Tibial nerve (tissue), 4 donors: ENCODE measurements at regions not wholly inside any gene's neighbourhood (a gene's known extent, or its start where the extent isn't known, plus 50 kb on each side); places are given as distances from the start of the nearest gene placed in this dataset.

Experiments
- DNase-seq, 2 donors: peaks; one replicate each; pipeline ENCODE4 v3.0.0-alpha.2; 2019; ENCODE audit warnings: low spot score in 2 of 2
- H3K27ac ChIP-seq, 4 donors: fragments of 200-600 bp; sonication (generic) in 3 of 4; one replicate each; pipeline ENCODE4 v1.5.1; 2017 to 2019; ENCODE audit warnings: mild to moderate bottlenecking in 1 of 4
- H3K27me3 ChIP-seq, 2 donors: fragments of 200-600 bp; sonication (generic) in 1 of 2; one replicate each; pipeline versions ENCODE4 v1.5.1 to v1.6.0; 2017 to 2019
- H3K36me3 ChIP-seq, 3 donors: fragments of 200-600 bp; sonication (generic); one replicate each; pipeline ENCODE4 v1.5.1; 2018 to 2019
- H3K4me1 ChIP-seq, 4 donors: fragments of 200-600 bp; sonication (generic) in 3 of 4; one replicate each; pipeline ENCODE4 v1.5.1; 2017 to 2019
- H3K4me3 ChIP-seq, 4 donors: fragments of 200-600 bp; sonication (generic) in 3 of 4; one replicate each; pipeline ENCODE4 v1.5.1; 2017 to 2019; ENCODE audit warnings: mild to moderate bottlenecking in 1 of 4, moderate library complexity in 1 of 4
- H3K9me3 ChIP-seq, 4 donors: fragments of 200-600 bp; sonication (generic) in 3 of 4; one replicate each; pipeline ENCODE4 v1.5.1; 2017 to 2019
- CTCF ChIP-seq, 5 experiments: fragments of 200-600 bp in 3 of 5; fragments of 450-650 bp in 2 of 5; sonication (generic) in 3 of 5; IDR thresholded peaks; one replicate each; pipeline ENCODE4 v1.5.1; 2016 to 2019; ENCODE audit warnings: antibody characterized with exemption in 5 of 5, mild to moderate bottlenecking in 3 of 5, moderate library complexity in 2 of 5
- EP300 ChIP-seq, 2 donors: sonication (generic); formaldehyde crosslinking; IDR thresholded peaks; one replicate each; pipeline ENCODE4 v1.6.1; 2017; ENCODE audit warnings: antibody characterized with exemption in 2 of 2, mild to moderate bottlenecking in 1 of 2
- POLR2A ChIP-seq, 2 donors: fragments of 450-650 bp; IDR thresholded peaks; one replicate each; pipeline ENCODE4 v1.6.1; 2017; ENCODE audit warnings: antibody characterized with exemption in 2 of 2, mild to moderate bottlenecking in 2 of 2, moderate library complexity in 2 of 2
- WGBS, 2 donors: methylation state at CpG; one replicate each; pipeline ENCODE4 v1.1.5; 2018; 5-methylcytosine and 5-hydroxymethylcytosine counted together

- no peak for TF ChIP-seq POLR2A (IDR thresholded peaks at IDR 0.05)
- TF ChIP-seq EP300 (IDR thresholded peaks at IDR 0.05) = no peak
- no peak for TF ChIP-seq CTCF (IDR thresholded peaks at IDR 0.05)
- Histone ChIP-seq H3K27ac (no peak overlapping the region), H3K4me3 (no peak overlapping the region), H3K4me1 (peaks cover 0 to 10% (median 0%) of the 10 kb centered on the region in 4 donors), H3K36me3 (no peaks in the 10 kb centered on the region), H3K27me3 (no peaks in the 10 kb centered on the region), H3K9me3 (no peaks in the 10 kb centered on the region)
- DNase-seq = no peak
Measured at GRCh38 chr2:145094370-145094769, 574.5 kb upstream of the ZEB2 start.

GRCh38 chr2:145091967-145092366 lies 572.0 kb upstream of the ZEB2 start:
- Histone ChIP-seq H3K27me3 (no peaks in the 10 kb centered on the region), H3K4me3 (no peak overlapping the region), H3K9me3 (no peaks in the 10 kb centered on the region), H3K27ac (no peak overlapping the region), H3K36me3 (no peaks in the 10 kb centered on the region), H3K4me1 (peaks cover 0 to 10% (median 0%) of the 10 kb centered on the region in 4 donors)
- TF ChIP-seq CTCF (IDR thresholded peaks at IDR 0.05) = no peak
- no peak for TF ChIP-seq POLR2A (IDR thresholded peaks at IDR 0.05)
- no peak for TF ChIP-seq EP300 (IDR thresholded peaks at IDR 0.05)
- DNase-seq = no peak

DNA sequence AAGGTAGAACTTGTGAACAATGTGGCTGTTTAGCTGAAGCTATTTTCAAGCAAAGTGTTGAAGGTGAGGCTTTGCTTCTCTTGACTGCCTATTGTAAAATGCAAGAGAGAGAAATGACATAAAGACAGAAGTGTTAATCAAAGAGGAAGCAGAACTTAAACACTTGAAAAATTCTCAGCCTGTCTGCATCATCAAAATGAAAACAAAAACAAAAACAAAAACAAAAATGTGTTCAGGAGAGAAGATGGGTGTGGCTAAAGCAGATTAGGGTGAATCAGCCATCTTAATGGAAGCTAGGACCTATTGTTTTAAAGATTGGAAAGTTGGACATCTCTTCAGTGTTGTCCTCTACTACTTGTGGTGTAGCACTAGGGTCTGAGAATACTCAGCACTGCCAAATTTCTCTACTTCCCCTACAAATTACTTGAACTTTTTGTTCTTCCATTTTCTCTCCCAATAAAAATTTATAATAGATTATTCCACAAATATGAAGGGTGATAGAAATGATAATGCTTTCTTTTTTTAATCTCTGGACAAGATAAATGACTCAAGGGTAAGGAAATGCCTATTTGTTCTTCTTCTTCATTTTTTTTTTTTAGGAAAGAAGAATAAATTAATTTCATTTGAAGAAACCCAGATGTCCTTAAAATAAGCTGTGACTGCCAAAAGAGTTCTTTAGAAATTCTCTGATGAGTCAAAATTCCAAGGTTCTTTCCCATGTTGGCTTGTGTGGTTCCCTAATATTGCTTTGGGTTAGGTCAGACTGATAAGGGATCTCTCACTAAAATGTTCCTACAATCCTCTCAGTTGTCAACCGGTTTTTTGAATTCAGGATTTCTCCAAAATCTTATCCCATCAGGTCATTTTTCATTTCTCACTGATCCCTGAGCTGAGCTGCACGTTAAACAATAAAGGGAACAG lies 571.2 kb upstream of the ZEB2 start:
- TF ChIP-seq POLR2A (IDR thresholded peaks at IDR 0.05) = no peak
- H3K4me3 ChIP-seq = no peak overlapping the region
- H3K27ac ChIP-seq = no peak overlapping the region
- WGBS, 2 donors = 72 to 79% methylated on average over 2 of the region's 2 CpGs
- H3K27me3 ChIP-seq = no peaks in the 10 kb centered on the region
- H3K36me3 ChIP-seq = no peaks in the 10 kb centered on the region
- no peak for DNase-seq
- H3K4me1 ChIP-seq = peaks cover 0 to 10% (median 0%) of the 10 kb centered on the region in 4 donors
- no peaks in the 10 kb centered on the region for H3K9me3 ChIP-seq

- WGBS, 2 donors = 85 to 89% methylated on average over 2 of the region's 2 CpGs
- TF ChIP-seq EP300 (IDR thresholded peaks at IDR 0.05) (no peak), POLR2A (IDR thresholded peaks at IDR 0.05) (no peak), CTCF (IDR thresholded peaks at IDR 0.05) (no peak)
- H3K27ac ChIP-seq = no peak overlapping the region
Measured at GRCh38 chr2:145088756-145089155, 568.8 kb upstream of the ZEB2 start.

DNA sequence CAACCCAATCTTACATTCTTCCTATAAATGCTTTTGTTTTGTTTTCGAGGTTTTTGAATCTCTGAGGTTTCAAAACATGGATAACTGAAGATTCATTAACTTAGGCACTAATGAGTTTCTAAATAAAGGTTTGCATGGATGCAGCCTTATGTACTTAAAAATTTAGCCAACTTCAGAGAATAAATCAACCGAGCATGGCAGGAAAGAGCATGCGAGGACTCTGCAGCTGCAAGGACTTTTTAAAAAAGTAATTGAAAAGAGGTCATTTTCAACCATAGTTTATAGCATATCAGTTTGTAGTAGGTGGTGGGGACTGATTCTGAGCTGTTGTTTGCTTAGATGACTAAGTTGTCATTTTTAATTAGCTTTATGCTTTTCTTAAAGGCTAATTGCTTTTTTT lies 567.0 kb upstream of the ZEB2 start:
- TF ChIP-seq POLR2A (IDR thresholded peaks at IDR 0.05) (no peak), CTCF (IDR thresholded peaks at IDR 0.05) (no peak), EP300 (IDR thresholded peaks at IDR 0.05) (no peak)
- WGBS, 2 donors = 66 to 67% methylated on average over 3 of the region's 3 CpGs
- H3K36me3 ChIP-seq = no peaks in the 10 kb centered on the region
- no peak for DNase-seq
- H3K4me1 ChIP-seq = peaks cover 0 to 7% (median 0%) of the 10 kb centered on the region in 4 donors
- no peaks in the 10 kb centered on the region for H3K9me3 ChIP-seq
- H3K4me3 ChIP-seq = no peak overlapping the region
- H3K27me3 ChIP-seq = no peaks in the 10 kb centered on the region
- no peak overlapping the region for H3K27ac ChIP-seq

More at GRCh38 chr2:145088756-145089155, 568.8 kb upstream of the ZEB2 start:
- Histone ChIP-seq H3K27me3 (no peaks in the 10 kb centered on the region), H3K4me3 (no peak overlapping the region), H3K9me3 (no peaks in the 10 kb centered on the region), H3K4me1 (peaks cover 0 to 14% (median 0%) of the 10 kb centered on the region in 4 donors), H3K36me3 (no peaks in the 10 kb centered on the region)
- DNase-seq = no peak
